ENCODE measurements at regions not wholly inside any gene's neighbourhood (a gene's known extent, or its start where the extent isn't known, plus 50 kb on each side); places are given as distances from the start of the nearest gene placed in this dataset.
"Not testable (repeated sequence)": the region's sequence is repeated elsewhere in the genome, so short reads cannot be mapped to it uniquely, and the experiment has no call there.

GRCh38 chr11:45379162-45379863 is 93.2 kb upstream of the SYT13 start:
- DNase-seq (ENCODE audit: low spot score), result no peak
- intact Hi-C loops (cut with DNase I), result no loop called here

DNA sequence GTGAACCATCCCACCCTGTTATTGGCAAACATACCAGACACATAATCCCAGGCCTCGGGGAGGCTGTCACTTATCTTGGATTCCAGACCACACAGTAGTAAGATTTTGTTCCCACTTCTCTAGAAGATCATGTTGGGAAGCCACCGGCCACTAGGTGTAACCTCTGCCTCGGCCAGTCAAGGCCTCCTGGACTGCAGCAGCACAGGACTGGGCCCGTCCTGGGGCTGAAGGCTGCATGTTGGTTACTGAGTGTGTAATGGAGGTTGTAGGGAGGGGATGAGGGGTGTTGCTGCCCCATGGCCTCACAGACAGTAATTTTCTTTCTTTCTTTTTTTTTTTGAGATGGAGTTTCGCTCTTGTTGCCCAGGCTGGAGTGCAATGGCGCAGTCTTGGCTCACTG is 92.4 kb upstream of the SYT13 start:
- intact Hi-C loops (cut with DNase I), result no loop called here
- no peak for DNase-seq (ENCODE audit: low spot score)

DNA sequence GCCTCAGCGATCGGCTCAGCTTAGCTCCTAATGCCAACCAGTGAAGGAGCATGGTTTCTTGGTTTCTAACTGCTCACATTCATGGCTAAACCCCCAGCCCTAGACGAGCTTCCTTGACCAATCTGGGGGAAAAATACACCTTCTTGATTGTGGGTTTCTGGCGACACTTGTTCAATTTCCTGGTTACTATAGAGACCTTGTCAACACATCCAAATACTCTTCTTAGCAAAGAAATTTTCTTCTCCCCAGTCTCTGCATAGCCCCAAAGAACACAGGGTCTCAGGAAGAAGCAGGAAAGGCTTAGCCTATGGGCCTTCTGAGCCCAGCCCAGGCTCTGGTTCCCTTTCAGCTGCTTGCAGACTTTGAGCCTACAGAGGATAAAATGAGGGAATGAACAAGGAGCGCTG is 88.5 kb upstream of the SYT13 start:
- intact Hi-C loops (cut with DNase I), result no loop called here
- no peak for DNase-seq (ENCODE audit: low spot score)

DNA sequence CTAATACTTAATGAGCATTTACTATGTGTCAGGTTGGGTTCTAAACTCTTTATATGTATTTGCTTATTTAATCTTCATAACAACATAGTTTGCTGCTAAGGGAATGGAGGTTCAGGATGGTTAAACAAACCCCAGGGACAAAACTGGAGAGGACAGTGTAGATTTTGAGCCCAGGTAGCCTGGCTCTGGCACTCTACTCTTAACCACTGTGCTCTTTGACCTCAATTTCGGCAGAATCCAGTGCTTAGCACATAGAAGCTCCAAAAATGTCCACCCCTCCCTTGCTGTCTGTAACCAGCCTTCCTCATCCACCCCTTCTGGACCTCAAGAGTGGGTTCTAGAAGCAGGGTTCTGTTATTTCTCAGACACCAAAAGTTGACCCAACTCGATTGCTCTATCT is 88.0 kb upstream of the SYT13 start:
- intact Hi-C loops (cut with DNase I), result no loop called here
- DNase-seq (ENCODE audit: low spot score), result no peak

DNA sequence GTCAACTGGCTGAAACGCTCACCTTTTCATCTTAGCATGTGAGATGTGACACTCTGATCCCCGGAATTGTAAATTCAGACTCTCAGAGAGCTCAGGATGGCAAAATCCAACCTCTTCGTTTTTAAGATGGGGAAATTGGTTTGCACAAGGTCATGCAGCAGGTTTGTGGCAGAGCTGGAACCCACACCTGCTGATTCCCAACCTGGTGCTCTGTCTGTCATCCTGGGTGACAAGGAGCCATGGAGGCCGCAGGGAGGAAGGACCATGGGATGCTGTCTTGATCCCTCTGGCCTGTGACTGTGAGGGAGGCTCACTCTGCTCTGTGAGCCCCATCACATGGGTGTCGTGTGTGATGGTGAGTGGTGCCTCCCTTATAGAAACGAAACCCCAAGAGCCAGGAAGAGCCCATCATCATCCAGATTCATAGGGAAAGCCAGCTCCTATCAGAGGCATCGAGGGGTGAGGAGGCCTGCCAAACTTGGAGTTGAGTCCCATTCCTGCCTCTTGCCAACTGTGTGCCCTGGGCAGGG is 87.4 kb upstream of the SYT13 start:
- no peak for DNase-seq (ENCODE audit: low spot score)
- intact Hi-C loops (cut with DNase I), result no loop called here

DNA sequence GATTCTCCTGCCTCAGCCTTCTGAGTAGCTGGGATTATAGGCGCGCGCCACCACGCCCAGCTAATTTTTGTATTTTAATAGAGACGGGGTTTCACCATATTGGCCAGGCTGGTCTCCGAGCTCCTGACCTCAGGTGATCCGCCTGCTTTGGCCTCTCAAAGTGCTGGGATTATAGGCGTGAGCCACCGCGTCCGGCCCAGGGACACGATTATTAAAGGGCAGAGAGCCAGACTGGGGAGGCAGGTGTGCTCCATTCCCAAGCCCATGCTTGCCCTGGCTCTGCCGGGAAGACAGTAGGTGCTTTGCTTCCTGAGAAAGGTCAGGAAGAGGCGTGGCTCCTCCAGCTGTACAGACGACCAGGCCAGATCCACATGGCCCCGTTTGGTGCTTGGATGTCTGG is 86.3 kb upstream of the SYT13 start:
- intact Hi-C loops (cut with DNase I); DNase-seq (ENCODE audit: low spot score): not testable (repeated sequence)

DNA sequence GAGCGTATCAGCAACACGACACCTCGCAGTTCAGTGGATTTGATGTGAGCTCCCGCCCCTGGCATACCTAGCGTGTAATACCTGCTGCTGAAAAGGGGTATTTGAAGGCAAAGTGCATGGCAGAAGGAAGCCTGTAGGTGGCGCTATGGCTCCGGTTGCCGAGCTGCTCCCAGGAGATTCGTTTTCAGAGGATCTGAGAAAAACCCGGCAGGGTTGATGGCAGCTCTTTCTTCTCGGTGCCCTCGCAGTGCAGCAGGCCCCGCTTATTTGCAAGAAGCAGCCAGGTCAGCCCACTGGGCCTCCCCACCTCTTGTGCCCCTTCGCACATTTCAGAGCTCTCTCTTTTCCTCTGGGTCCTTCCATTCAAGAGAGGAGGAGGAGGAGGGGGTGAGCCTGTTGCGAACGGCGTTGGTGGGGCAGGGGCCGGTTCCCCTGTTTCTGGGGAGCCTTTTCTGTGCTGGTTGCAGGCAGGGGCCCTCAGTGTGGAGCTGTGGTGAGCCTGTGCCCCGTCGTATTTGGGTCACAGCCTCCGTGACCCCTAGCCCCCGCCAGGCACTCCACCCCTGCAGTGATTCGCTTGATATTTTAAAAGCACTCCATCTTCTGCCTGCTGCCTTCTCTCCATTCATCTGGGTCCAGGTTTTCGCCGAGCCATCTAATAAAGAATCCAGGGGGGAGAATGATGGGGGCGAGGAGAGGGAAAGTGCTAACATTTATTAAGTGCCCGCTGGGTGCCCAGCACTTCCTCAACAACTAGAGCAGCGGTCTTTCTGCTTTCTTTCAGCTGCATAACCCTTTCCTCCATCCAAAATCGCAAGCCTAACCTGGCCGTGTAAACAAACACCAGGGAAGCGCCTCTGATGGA is 85.3 kb upstream of the SYT13 start:
- intact Hi-C loops (cut with DNase I), result loop anchor here (2.0 kb wide), 2 partner anchors 283 to 399 kb away; no protein-coding TSS in a partner anchor
- no peak for DNase-seq (ENCODE audit: low spot score)

DNA sequence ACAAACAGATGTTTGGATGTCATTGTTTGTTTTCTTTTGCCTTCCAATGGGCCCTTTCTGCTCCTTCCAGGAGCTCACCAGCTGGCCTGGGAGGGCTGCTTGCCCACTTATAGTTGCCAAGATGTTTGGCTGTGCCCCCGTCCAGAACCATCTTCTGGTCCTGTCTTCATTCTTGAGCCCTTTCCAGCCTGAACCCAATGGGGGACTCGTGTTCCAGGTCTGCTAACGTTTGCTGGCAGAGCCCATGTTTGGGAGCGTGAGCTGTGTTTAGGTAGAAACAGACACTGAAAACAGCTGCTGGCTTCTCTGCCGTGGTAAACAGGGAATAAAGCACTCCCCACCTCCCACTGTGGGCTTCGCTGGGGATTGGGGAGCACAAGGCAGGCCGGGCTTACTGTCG is 83.2 kb upstream of the SYT13 start:
- intact Hi-C loops (cut with DNase I), result no loop called here
- no peak for DNase-seq (ENCODE audit: low spot score)

DNA sequence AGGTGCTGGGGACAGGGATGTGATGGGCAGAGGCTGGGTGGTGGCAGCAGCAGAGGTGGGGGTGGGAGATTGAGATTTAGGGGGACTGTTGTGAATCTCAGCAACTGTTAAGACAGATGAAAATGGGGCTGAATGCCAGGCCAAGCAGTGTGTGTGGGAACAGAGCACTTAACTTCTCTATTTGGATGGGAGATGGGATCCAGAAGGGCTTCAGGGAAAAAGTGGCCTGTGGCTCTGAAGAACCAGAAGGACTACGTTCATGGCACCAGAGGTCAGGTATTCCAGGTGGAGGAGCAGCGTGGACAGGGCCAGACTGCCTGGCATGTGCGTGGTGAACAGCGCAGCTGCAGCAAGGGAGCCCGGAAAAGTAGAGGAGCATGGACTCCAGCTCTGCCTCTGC is 82.6 kb upstream of the SYT13 start:
- DNase-seq (ENCODE audit: low spot score), result no peak
- intact Hi-C loops (cut with DNase I), result no loop called here

DNA sequence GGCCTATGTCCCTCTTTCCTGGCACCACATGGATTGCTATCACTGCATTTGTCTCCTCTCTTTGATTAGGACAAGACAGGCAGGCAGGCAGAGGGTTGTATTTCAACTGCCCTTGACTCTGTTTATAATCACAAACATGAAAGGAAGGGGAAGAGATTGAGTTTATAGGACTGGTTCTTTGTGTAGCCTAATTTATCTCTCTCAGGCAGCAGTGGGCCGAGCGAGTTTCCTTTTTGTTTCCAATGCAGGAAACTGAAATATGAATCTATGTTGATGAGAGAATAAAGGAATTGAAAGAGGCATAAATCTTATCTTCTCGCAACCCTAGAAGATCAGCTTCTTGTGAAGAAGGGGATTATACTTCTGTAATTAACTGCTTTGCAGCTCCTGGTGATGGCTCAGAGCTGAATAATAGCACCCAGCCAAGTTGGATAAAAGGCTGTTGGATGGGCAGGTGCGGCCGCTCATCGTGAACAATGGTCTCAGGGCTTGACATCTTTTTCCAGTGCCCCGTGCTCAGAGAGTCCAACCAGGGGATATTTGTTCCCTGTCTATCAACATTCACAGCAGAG is 80.6 kb upstream of the SYT13 start:
- intact Hi-C loops (cut with DNase I), result no loop called here
- no peak for DNase-seq (ENCODE audit: low spot score)

- DNase-seq (ENCODE audit: low spot score), result no peak
- intact Hi-C loops (cut with DNase I), result no loop called here
These were observed 79.9 kb upstream of the SYT13 start for GRCh38 chr11:45365961-45366618.

DNA sequence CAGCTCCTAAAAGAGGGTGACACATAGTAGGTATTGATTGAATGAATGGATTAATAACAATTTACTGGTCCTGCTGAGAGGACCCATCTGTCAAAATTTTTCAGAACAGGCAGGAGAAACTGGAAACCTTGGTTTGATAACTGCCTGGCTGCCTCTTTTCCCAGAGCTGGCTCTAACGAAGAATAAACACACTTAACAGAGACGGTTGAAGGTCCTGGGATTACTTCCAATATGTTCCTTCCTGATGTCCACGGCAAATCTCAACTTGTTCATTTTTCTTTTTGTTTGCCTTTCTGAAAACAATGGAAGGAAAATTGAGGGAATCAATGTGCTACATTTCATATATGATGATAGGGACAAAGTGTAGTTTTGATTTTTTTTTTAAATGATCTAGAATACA is 76.5 kb upstream of the SYT13 start:
- intact Hi-C loops (cut with DNase I), result no loop called here
- DNase-seq (ENCODE audit: low spot score), result no peak

- intact Hi-C loops (cut with DNase I), result no loop called here
- DNase-seq (ENCODE audit: low spot score), result no peak
These were observed 75.4 kb upstream of the SYT13 start for GRCh38 chr11:45361551-45361950.

- intact Hi-C loops (cut with DNase I), result no loop called here
- no peak for DNase-seq (ENCODE audit: low spot score)
These were observed 69.5 kb upstream of the SYT13 start for GRCh38 chr11:45355706-45356041.

DNA sequence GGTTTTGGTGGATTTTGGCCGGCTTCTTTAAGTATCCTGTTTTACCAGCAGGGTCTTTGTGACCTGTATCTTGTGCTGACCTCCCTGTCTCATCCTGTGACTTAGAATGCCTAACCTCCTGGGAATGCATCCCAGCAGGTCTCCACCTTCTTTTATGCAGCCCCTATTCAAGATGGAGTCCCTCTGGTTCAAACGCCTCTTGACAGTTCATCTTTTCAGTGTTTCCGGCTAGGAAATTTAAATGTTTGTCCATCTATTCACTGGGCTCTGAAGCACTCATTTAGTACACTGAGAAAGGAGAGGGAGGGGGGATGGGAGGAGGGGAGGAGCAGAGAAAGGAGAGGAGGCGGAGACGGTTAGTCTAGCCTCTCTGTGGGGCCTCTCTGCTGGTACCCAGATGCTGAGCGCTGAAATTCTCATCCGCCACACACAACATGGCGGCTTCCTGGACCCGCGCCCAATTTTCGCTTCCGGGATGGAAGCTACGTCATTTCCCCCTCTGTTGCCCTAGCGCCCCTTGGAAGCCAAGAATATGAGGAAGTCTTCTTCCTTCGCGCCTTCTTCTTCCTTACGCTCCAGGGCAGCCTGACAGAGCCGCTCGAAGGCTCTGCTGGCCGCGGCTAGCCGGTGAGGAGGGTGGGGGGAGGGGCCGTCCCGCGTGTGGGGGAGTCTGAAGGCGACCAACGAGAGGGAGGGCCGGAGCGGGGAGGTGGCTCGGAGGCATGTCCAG is 69.0 kb upstream of the SYT13 start:
- intact Hi-C loops (cut with DNase I), result no loop called here
- DNase-seq (ENCODE audit: low spot score), result peak; percentile 87

DNA sequence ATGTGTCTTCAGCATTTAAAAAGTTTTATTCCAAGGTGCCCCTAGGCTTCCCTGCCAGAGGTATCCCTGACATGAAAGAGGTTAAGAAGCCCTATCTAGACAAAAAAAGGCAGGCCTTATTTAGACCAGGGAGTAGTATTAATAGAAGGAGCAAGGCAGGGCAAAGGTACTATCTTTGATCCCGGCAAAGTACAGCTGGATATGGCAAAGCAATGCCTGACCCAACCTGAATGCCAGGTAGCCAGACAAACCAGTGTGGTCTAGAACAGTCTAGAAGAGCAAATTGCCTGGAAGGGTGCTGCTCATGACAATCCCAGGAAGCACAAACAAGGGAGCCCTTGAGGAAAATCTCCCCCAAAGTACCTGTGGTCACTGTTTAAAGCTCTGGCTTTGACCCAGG is 62.6 kb upstream of the SYT13 start:
- intact Hi-C loops (cut with DNase I), result no loop called here
- no peak for DNase-seq (ENCODE audit: low spot score)

DNA sequence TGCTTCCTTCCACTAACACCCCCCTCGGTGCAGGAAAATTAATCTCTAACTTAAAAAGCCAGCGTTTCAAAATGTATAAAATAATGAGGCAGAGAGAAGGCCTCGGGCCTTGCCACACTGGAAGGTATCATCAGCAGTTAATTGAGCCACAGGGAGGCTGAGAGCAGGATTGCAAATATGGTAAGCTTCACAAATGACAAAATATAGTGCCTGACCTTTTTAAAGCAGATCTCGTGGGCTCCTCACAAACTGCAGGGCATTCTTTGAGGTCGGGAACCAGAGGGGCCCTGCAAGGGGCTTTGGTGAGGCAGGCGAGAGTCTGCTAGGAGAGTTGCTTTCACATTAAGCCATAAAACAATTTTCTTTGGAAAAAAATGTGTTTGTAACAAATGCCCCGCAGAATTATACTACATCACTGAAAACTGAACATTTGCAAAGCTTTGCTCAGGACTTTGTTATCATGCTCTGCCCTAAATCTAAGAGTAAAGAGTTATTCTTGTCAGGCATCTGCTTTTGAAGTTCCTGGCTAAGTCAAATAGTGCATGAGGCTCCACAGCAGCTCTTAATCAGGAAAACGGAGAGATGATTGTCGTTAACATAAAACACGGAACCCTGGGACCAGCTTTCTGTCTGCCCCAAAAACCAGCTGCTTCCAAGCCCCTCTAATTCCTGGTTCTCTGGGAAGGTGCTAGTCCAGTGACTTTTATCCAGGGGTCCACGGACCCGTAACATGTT is 61.4 kb upstream of the SYT13 start:
- DNase-seq (ENCODE audit: low spot score), result no peak
- intact Hi-C loops (cut with DNase I), result no loop called here

GRCh38 chr11:45345491-45345890 is 59.4 kb upstream of the SYT13 start:
- DNase-seq (ENCODE audit: low spot score), result no peak

DNA sequence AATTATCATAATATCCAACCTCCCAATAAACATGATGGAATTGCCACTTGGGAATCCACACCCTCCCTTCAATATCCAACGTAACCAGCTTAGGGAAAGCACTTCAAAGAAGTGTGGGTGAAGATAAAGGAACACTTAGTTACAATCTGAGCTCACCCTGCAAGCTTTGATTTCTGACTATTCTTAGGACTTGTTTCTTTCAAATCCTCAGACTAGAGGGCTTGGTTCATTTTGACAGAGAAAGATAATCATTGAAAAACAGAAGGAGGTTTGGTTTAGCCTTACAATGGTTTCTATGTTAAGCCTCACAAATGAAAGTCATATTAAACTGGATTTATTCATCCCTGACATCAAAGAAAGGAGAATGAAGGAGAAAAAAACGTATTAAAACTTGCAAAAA is 57.9 kb upstream of the SYT13 start:
- DNase-seq (ENCODE audit: low spot score), result no peak
- intact Hi-C loops (cut with DNase I), result loop anchor here (5.0 kb wide), 1 partner anchor 428 kb away; no protein-coding TSS in a partner anchor

More at GRCh38 chr11:45345491-45345890, 59.4 kb upstream of the SYT13 start:
- intact Hi-C loops (cut with DNase I), result no loop called here
